HG03354 (cell line): ENCODE measurements at regions not wholly inside any gene's neighbourhood (a gene's known extent, or its start where the extent isn't known, plus 50 kb on each side); places are given as distances from the start of the nearest gene placed in this dataset.
"Not testable (repeated sequence)": the region's sequence is repeated elsewhere in the genome, so short reads cannot be mapped to it uniquely, and the experiment has no call there.

Source experiments
- ATAC-seq: cut with Tn5 transposase; IDR thresholded peaks from one replicate; pipeline ENCODE4 v1.9.1; 2021; ENCODE audit warnings: mild to moderate bottlenecking; ENCODE audit not compliant: unreplicated experiment, poor library complexity, severe bottlenecking

- ATAC-seq: no peak
Measured at GRCh38 chr9:100639854-100640253, 62.0 kb downstream of the CAVIN4 start.

GRCh38 chr9:100640447-100641050 lies 62.7 kb downstream of the CAVIN4 start:
- ATAC-seq: no peak

GRCh38 chr9:100641166-100641565 lies 63.3 kb downstream of the CAVIN4 start:
- no peak for ATAC-seq

GRCh38 chr9:100652850-100653249 lies 75.0 kb downstream of the CAVIN4 start:
- ATAC-seq: no peak

GRCh38 chr9:100653643-100654334 lies 75.9 kb downstream of the CAVIN4 start:
- no peak for ATAC-seq

GRCh38 chr9:100656851-100657250 lies 79.0 kb downstream of the CAVIN4 start:
- ATAC-seq: not testable (repeated sequence)

- no peak for ATAC-seq
Measured at GRCh38 chr9:100661668-100662067, 83.8 kb downstream of the CAVIN4 start.

GRCh38 chr9:100662122-100662521 lies 84.2 kb downstream of the CAVIN4 start:
- no peak for ATAC-seq

- no peak for ATAC-seq
Measured at GRCh38 chr9:100667448-100667847, 89.6 kb downstream of the CAVIN4 start.

GRCh38 chr9:100668024-100668423 lies 90.1 kb downstream of the CAVIN4 start:
- no peak for ATAC-seq

- ATAC-seq: no peak
Measured at GRCh38 chr9:100669968-100670367, 92.1 kb downstream of the CAVIN4 start.

GRCh38 chr9:100670719-100671118 lies 92.8 kb downstream of the CAVIN4 start:
- peak; percentile 82 for ATAC-seq

GRCh38 chr9:100671898-100672297 lies 94.0 kb downstream of the CAVIN4 start:
- no peak for ATAC-seq

- no peak for ATAC-seq
Measured at GRCh38 chr9:100673249-100673648, 95.4 kb downstream of the CAVIN4 start.

- ATAC-seq: no peak
Measured at GRCh38 chr9:100674419-100675122, 96.7 kb downstream of the CAVIN4 start.

- ATAC-seq: no peak
Measured at GRCh38 chr9:100679834-100680233, 102.0 kb downstream of the CAVIN4 start.

- ATAC-seq: no peak
Measured at GRCh38 chr9:100686420-100686819, 108.5 kb downstream of the CAVIN4 start.

GRCh38 chr9:100689635-100690034 lies 111.8 kb downstream of the CAVIN4 start:
- ATAC-seq: peak; percentile 70

GRCh38 chr9:100690438-100690837 lies 112.6 kb downstream of the CAVIN4 start:
- no peak for ATAC-seq

GRCh38 chr9:100697339-100697738 lies 119.5 kb downstream of the CAVIN4 start:
- ATAC-seq: no peak

GRCh38 chr9:100698945-100699344 lies 121.1 kb downstream of the CAVIN4 start:
- ATAC-seq: no peak
